GM21528 (cell line): ENCODE measurements at regions not wholly inside any gene's neighbourhood (a gene's known extent, or its start where the extent isn't known, plus 50 kb on each side); places are given as distances from the start of the nearest gene placed in this dataset.
"Not testable (repeated sequence)": the region's sequence is repeated elsewhere in the genome, so short reads cannot be mapped to it uniquely, and the experiment has no call there.

Source experiments
- ATAC-seq: cut with Tn5 transposase; IDR thresholded peaks from one replicate; pipeline ENCODE4 v1.9.1; 2021; ENCODE audit warnings: mild to moderate bottlenecking, moderate library complexity; ENCODE audit not compliant: unreplicated experiment, low FRiP score

DNA sequence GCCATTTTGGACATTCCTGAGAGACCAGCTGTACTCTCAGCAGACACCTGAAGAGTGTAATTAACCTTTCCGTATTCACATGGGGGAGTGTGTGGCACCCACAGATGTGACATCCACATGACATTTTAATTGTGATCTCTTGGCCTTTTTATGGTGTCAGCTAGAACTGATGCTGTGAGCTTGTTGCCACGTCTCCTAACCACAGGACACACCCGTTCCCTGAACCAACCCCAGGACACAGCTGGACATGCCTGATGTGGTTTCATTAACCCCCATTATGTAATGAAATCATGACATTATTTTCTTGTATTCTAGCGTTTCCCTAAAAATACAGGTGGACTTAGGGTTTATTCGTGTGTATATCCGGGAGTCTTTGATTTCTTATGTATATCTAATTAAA is 1036.1 kb downstream of the TMEM121 start:
- ATAC-seq = no peak

DNA sequence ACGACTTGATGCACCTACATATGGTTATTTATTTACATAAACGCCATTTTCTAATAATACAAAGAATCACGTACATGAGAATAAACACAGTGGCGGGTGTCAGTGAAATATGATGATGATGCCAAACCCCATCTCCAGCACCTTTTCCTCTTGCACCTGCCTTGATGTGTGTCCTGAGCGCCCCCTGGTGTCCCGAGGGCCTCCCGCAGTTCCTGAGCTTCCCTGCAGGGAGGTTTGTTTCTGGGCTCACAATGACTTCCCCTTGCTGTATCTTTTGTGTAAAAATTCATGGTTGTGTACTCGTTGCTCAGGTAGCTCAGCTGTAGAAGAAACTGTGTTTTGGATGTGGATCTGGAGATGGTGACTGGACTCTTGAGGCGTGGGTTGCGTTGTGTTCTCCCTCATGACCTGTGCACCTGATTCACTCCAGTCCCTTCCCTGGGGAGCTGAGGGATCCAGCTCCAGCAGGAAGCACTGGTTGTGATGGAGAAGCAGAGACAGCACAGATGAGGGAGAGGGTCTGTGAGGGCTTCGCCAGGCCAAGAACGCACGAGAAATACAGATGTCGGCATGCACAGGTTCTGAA is 1037.8 kb downstream of the TMEM121 start:
- ATAC-seq = no peak

DNA sequence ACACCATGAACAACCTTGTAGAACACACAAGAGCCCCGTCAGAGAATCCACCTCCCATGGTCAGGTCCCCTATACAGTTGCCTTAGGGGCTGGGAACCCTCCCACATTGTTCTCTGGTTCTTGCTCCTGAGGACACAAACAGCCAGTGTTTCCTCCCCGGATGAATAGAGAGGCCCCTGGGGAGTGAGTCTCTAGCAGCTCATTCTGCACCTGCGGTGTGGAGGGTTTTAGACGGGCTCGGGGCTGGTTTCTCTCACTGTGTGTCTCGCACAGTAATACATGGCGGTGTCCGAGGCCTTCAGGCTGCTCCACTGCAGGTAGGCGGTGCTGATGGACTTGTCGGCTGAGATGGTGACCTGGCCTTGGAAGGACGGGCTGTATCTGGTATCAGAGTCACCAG is 1052.1 kb downstream of the TMEM121 start:
- no peak for ATAC-seq

DNA sequence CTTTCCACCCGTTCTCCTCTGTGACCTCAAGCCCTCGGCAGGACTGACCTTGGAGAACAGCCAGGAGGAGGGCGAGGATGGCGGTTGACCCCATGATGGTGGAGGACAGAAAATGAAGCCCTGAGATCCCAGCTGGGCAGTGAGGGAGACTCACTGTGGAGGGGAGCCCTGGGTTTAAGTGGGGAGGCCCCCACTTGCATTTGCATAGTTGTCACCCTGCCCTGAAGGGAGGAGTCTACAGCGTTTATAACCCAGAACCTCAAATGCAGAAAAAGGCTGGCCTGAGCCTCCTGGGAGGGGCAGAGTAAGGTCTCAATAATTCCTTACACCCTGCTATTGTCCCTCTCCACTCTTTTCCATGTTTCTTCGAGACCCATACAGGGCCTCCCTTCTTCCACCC is 1052.7 kb downstream of the TMEM121 start:
- no peak for ATAC-seq

DNA sequence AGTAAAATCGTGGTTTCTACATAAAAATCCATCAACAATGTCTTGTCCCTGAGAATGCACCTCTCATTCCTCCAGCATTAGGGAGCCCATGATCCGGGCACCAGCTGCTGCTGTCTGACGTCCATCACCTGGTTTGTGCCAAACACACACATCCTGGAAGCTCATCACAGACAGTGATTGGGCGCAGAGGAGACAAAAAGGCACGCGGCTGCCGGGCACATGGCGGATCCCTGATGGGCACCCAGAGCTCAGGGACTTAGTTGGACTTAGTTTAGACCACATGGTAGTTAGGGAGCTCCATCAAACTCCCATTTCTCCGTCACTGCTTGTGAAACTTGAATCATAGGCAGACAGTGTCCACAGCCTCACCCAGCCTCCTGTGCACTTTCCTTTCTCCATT is 1059.3 kb downstream of the TMEM121 start:
- no peak for ATAC-seq

DNA sequence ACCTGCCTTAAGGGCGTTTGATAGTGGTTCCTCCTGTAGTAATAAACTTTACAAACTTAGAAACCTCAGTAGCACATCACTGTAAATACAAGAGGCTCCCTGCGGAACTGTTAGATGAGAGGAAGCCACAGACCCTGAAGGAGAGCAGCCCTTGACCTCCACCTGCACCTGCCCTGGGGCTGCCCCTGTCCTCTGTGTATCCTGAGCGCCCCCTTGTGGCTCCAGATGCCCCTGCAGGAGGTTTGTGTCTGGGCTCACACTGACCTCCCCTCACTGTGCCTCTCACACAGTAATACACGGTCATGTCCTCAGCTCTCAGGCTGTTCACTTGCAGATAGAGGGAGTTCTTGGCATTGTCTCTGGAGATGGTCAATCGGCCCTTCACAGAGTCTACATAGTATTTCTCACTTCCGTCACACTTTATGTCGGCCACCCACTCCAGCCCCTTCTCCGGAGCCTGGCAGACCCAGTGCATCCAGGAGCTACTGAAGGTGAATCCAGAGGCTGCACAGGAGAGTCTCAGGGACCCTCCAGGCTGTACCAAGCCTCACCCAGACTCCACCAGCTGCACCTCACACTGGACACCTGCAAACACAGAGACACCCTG is 1059.8 kb downstream of the TMEM121 start:
- no peak for ATAC-seq

DNA sequence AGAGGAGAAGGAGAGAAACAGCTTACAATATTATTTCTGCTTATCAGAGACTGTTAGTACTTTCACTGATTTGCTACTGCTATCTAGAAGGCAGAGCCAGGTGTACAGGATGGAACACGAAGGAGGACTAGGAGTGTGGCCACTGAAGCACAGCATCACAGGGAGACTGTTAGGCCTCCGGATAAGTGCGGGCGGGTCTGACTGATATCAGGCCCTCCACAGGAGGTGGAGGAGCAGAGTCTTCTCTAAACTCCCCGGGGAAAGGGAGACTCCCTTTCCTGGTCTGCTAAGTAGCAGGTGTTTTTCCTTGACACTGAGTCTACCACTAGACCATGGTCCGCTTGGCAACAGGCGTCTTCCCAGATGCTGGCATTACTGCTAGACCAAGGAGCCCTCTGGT is 1065.2 kb downstream of the TMEM121 start:
- not testable (repeated sequence) for ATAC-seq

DNA sequence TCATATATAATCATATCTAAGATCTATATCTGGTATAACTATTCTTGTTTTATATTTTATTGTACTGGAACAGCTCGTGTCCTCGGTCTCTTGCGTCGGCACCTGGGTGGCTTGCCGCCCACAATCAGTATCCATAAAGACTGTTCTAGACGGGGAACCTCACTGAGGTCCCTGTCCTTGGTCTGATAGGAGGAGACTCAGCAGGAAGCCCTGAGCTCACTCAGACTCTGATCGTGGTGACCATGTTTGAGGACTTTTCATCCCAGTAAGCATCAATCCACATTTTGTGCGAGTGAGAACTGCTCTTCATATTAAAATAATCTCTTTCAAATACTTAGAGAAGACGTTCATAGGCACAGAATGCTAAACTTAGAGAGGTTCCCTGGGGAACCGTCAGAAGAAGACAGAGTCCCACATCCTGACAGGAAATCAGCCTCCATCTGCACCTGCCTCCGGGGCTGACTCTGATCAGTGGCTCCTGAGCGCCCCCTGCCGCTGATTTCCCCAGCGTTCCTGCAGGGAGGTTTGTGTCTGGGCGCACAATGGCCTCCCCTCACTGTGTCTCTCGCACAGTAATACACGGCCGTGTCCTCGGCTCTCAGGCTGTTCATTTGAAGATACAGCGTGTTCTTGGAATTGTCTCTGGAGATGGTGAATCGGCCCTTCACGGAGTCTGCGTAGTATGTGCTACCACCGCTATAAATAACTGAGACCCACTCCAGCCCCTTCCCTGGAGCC is 1065.9 kb downstream of the TMEM121 start:
- not testable (repeated sequence) for ATAC-seq

DNA sequence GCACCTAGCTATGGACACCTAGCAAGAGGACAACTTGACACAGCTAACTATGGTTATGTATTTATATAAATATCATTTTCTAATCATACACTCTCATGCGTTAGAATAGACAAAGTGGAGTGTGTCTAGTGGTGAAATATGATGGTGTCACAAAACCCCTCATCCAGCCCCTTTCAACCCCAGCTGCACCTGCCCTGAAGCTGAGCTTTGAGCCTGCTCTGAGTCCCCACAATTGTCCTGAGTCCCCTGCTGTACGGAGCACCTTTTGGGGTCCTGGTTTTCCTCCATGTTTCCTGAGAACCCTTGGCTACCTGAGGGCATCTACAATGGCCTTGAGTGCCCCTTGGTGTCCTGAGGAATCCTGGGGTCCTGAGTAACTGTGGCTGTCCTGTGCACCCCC is 1072.8 kb downstream of the TMEM121 start:
- no peak for ATAC-seq

DNA sequence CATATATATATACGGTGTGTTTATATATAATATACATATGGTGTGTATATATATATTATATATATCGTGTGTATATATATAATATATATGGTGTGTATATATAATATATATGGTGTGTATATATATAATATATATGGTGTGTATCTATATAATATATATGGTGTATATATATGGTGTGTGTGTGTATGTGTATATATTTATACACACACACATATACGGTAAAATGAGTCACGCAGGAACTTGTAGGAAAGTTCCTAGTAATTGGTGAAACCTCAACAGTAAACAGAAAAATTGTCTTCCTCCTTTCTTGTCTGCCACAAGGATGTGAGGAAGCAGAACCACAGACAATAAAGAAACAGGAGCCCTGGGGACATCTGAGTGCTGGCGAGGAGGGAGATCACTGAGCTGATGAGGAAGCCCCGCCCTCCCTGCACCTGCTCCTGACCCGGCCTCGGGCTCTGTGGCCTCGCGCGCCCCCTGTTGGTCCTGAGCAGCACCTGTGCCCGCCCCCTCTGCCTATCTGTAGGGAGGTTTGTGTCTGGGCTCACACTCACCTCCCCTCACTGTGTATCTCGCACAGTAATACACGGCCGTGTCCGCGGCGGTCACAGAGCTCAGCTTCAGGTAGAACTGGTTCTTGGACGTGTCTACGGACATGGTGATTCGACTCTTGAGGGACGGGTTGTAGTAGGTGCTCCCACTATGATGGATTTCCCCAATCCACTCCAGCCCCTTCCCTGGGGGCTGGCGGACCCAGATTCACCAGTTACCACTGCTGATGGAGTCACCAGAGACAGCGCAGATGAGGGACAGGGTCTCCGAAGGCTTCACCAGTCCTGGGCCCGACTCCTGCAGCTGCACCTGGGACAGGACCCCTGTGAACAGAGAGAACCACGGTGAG is 1079.4 kb downstream of the TMEM121 start:
- ATAC-seq = no peak

DNA sequence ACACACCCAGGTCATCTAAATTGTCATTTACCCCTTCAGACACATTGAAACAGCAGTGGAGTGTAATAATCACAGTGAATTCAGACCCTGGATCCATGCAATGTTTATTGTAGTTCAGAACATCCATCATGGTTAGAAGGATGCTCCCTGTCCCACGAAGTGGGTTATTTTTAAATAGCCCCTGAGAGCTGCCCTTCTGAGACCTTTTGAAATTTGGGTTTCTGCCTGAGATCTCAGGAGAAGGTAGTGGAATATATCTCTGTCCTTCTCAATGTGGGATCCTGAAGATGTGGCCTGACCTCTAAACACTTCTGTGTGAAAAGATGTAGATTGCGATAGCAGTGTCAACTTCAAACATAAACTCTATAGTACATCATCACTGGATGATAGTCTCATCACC is 1080.6 kb downstream of the TMEM121 start:
- no peak for ATAC-seq

DNA sequence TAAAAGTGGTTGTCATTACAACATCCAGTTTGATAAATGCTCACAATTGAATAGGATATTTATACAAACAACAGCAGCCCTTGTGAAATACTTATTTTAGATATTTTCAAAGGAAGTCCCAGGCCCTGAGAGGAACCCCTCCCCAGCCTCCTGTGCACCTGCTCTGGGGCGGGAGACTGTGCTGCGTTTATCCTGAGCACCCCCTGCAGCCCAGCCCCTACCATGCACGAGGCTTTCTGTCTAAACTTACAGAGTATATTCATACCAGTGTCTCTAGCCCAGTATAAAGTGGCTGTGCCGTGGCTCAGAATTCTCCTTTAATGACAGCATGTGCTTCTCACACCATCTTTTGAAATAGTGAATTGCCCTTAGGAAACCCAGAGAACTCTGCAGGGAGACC is 1084.3 kb downstream of the TMEM121 start:
- ATAC-seq = no peak

DNA sequence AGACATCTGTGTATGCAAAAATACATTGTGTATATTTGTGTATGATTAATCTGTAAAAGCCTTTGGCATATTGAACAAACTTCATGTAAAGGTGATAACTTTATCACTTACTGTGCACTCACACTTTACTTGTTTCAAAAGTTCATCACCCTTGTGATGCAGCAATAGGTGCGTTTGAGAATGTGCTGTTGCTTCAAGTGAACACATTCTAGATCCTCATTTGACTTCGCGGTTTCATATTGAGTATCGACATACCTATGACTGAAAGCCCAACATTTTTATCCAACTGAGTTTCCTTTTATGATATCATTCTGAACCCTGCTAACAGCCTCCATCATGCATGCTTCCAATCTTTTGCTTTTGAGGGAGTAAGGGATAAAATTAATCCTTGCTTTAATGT is 1086.9 kb downstream of the TMEM121 start:
- no peak for ATAC-seq

DNA sequence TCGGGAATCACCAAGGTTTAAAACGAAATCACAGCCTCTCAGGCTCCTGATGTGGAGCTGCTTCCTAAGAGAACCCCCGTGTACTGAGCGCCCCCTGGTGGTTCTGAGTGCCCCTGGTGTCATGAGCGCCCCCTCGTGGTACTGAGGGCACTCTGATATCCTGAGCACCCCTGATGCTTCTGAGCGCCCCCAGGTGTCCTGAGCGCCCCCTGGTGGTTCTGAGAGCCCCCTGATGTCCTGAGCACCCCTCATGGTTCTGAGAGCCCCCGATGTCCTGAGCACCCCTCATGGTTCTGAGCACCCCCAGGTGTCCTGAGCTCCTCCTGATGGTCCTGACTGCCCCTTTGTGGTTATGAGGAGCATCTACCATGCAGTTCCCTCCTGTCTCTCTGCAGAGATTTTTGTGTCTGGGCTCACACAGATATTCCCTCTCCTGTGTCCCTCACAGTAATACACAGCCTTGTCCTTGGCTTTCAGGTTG is 1092.1 kb downstream of the TMEM121 start:
- not testable (repeated sequence) for ATAC-seq

DNA sequence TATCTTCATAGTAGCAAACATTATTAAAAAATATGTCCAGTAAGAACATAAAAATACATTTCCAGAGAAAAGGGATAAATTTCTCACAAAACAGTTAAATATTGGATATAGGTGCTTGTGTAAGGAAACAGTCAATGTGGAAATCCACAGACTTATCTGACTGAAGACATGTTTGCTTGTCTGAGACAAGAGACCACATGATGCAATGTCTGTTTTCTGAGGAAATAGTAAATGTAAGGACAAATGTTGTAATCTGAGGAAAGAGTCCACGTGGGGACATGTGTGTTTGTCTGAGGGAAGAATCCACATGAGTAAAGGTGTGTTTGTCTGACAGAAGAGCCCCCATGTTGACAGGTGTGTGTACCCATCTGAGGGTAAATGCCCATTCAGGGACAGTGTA is 1093.2 kb downstream of the TMEM121 start:
- ATAC-seq = no peak

DNA sequence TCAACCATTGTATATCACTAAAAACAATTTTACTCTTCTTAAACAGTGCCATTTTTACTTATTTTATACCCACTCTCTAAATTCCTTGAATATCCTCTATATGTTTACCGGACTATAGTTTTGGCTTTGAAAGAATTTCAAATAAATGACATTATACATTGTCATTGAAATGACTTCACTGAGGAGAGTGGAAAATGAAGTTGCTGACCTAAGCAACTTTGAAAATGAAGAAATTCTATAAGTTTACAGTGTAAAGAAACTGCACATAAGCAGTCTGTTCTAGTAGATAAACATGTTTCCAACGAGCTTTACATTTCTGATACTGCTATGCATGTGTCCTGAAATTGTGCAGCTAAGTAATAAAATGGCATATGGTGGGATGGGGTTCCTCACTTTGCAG is 1094.0 kb downstream of the TMEM121 start:
- no peak for ATAC-seq

DNA sequence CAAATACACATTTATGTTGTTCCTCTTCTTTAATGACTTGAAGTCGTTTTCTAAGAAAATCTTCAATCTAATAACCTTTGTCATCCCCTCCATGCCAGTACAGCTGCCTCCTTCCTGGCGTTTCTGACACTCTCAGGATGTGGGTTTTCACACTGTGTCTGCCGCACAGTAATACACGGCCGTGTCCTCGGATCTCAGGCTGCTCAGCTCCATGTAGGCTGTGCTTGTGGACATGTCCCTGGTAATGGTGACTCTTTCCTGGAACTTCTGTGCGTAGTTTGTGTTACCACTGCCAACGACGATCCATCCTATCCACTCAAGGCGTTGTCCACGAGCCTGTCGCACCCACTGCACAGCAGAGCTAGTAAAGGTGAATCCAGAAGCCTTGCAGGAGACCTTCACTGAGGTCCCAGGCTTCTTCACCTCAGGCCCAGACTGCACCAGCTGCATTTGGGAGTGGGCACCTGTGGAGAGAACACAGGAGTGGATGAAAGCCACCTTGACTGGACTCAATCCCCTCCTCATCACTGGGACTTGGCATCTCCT is 1095.9 kb downstream of the TMEM121 start:
- no peak for ATAC-seq

DNA sequence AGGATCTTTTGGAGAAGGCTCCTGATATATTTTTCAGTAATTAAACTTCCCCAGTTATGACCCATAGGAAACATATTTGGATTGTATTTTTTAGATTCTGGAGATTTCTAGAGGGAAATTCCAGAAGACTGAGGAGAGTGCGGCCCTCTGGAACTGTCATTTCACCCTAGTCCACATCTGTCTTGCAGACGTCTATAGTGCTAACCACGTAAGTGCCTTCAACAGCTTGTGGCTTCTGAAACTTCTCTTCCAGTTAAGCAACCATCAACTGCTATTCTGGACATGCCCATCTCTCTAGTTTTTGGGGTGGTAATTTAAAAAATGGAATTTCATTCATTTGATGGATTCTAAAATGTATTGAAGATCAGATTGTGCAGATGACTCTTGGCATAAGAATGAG is 1098.8 kb downstream of the TMEM121 start:
- ATAC-seq = no peak

DNA sequence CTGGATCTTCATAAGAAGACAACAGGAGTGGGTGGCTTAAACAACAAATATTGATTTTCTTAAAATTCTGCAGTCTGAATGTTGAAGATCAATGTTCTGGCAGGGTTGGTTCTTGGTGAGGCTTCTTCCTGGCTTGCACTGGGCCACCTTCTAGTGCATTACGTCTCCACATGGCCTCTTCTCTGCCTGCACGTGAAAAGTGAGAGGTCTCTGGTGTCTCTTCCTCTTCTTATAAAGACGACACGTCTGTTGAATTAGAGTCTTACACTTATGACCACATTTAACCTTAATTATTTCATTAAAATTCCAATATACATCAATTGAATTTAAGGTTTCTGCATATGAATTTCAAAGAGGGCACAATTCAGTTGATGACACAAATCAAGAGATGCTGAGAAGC is 1100.1 kb downstream of the TMEM121 start:
- ATAC-seq = not testable (repeated sequence)

DNA sequence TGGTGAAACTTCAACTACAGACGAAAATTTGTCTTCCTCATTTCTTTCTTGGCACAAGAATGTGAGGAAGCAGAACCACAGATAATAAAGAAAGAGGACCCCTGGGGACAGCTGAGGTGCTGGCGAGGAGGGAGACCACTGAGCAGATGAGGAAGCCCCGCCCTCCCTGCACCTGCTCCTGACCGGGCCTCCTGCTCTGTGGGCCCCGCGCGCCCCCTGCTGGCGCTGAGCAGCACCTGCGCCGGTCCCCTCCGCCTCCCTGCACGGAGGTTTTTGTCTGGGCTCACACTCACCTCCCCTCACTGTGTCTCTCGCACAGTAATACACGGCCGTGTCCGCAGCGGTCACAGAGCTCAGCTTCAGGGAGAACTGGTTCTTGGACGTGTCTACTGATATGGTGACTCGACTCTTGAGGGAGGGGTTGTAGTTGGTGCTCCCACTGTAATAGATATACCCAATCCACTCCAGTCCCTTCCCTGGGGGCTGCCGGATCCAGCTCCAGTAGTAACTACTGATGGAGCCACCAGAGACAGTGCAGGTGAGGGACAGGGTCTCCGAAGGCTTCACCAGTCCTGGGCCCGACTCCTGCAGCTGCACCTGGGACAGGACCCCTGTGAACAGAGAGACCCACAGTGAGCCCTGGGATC is 1100.7 kb downstream of the TMEM121 start:
- ATAC-seq = not testable (repeated sequence)
